DMS153 treated with DMSO at 0.1 percent for 48 hours (cell line): ENCODE measurements at regions not wholly inside any gene's neighbourhood (a gene's known extent, or its start where the extent isn't known, plus 50 kb on each side); places are given as distances from the start of the nearest gene placed in this dataset.

Experiments used
- DNase-seq: peaks from one replicate; lab custom pipeline; 2025; ENCODE audit not compliant: unreplicated experiment; lab: John Stamatoyannopoulos, UW

GRCh38 chr17:79680318-79680695, 50.4 kb upstream of the ENPP7 start:
- DNase-seq, result no peak

- DNase-seq, result no peak
Measured at GRCh38 chr17:79679631-79680317, 51.0 kb upstream of the ENPP7 start.

DNA sequence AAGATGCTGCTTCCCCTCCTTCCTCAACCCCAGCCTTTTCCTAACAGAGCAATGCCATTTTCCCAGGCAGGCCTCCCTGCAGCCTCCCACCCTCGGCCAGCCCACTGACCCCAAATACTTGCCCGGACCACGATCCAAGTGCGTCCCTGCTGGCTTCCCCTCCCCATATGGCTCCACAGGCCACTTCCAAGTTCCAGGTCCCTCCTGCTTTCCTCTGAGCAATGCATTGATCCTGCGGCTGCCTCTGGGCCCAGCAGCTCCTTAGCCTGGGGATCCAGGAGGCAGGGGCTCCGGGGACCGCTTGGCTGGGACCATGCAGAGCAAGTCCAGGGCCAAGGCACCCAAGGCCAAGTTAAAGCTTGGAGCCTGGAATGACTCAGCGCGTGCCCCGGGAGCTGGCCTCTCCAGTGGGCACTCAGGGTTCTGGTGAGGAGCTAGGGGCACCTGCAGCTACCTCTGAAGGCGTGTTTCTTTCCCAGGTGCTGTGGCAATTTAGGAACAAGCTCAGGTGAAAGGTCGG, 51.9 kb upstream of the ENPP7 start:
- no peak for DNase-seq

- no peak for DNase-seq
Measured at GRCh38 chr17:79678091-79678735, 52.5 kb upstream of the ENPP7 start.

GRCh38 chr17:79677646-79678045, 53.1 kb upstream of the ENPP7 start:
- DNase-seq, result no peak

DNA sequence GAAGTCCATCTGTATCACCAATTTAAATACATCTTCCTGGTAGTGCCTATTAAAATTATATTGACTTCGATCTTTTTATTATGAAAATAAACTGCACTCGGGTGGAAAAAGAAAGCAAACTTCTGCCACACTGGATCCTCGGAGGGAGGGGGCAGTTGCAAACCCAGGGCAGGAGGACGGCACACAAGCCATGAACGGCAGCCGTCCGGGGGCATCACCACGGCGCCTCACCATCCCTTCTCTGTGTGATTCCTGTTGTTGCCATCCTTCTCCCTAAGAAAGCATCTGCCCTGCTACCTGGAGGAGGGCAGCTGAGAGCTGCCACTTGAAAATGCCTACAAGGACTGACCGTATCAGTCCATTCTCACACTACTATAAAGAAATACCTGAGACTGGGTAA, 53.9 kb upstream of the ENPP7 start:
- DNase-seq, result no peak

DNA sequence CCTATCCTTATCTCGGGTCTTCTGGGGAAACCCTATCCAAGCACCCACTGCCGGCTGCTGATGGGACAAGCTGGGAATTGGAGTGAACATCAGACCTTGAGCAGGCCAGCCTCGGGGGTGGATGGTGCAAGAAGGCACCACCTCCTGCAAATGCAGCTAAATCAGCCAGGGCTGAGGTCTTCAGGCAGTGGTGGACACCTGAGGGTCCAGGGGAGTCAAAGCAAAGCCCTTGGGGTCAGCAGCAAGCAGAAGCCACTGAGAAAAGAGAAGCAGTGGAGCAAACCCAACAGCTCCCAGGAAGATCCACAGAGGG, 55.4 kb upstream of the ENPP7 start:
- no peak for DNase-seq

DNA sequence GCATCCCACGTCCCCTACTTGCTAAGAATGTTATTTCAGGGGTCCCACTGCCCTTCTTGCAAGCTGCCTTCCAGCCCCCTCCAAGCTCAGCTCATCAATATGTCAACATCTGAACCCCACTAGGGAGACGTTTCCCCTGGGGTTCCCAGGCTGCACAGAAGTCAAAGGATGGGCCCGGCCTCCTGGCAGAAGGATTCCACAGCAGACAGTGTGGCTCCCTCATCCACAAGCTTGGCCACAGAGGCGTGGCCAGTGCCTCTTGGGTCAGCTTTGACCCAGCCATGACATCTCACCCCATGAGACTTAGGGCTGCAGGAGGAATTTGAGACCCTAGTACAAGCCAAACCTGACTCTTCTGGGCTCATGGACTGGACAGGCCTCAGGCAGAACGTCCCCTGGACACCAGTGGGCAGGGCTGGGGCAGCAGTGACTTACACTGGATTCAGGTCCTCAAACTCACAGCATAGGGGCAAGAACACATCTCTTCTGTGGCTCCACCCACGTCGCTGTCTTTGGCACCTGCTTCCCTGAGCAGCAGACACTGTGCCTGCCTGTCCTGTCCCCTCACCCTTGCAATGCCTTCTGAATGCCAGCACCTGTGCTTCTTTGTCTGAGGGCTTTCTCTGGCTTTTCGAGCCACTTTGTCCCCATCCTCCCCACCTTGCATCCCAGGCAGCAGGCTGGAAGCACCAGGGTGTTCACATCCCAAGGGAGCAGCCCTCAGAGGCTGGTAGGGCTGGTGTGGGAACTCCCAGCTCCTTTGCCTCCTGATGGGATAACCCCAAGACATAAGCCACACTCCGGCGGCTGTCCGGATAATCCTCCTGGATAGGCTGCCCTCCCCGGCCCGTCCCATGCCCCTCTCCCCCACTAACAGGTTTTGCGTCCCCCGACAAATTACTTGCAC, 56.0 kb upstream of the ENPP7 start:
- DNase-seq, result no peak

- DNase-seq, result no peak
Measured at GRCh38 chr17:79673517-79673916, 57.2 kb upstream of the ENPP7 start.

DNA sequence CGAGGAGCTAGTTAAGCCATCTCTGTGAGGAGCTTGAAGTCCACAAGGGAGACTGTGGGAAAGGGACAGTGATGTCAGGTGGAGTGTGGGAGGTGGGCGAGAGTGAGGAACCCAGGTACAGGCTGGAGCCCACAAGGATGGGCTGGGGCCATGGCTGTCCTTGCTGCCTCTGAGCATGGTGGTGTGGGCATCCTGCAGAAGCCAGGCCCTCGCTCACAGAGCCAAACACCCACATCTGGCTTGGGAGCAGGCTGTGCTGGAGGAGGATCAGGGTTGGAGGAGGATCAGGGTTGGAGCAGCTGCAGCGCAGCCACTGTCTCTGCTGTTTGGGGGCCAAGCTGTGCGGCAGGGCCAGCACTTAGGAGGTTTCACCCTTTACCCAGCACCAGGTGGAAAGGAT, 58.2 kb upstream of the ENPP7 start:
- no peak for DNase-seq

- no peak for DNase-seq
Measured at GRCh38 chr17:79671085-79671694, 59.6 kb upstream of the ENPP7 start.

GRCh38 chr17:79670537-79671084, 59.8 kb upstream of the RBFOX3 start:
- no peak for DNase-seq

DNA sequence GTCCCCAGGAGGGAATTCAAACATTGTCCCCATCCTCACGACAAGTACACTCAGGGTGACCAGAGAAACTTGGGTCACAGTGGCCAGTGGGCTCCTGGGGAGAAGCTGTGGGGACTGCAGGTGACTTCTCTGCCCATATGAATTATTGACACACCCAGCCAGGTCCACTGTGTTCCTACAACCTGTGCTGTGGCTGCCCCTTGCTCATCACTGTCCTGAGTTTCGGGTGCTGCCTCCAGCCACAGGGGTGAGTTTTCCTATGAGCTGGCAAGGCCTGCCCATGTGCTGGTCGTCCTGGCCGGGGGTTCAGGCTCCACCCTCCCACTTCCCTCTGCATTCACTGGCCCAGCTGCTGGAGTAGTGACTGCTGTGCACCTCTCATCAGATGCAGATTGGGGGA, 59.0 kb upstream of the RBFOX3 start:
- DNase-seq, result no peak

DNA sequence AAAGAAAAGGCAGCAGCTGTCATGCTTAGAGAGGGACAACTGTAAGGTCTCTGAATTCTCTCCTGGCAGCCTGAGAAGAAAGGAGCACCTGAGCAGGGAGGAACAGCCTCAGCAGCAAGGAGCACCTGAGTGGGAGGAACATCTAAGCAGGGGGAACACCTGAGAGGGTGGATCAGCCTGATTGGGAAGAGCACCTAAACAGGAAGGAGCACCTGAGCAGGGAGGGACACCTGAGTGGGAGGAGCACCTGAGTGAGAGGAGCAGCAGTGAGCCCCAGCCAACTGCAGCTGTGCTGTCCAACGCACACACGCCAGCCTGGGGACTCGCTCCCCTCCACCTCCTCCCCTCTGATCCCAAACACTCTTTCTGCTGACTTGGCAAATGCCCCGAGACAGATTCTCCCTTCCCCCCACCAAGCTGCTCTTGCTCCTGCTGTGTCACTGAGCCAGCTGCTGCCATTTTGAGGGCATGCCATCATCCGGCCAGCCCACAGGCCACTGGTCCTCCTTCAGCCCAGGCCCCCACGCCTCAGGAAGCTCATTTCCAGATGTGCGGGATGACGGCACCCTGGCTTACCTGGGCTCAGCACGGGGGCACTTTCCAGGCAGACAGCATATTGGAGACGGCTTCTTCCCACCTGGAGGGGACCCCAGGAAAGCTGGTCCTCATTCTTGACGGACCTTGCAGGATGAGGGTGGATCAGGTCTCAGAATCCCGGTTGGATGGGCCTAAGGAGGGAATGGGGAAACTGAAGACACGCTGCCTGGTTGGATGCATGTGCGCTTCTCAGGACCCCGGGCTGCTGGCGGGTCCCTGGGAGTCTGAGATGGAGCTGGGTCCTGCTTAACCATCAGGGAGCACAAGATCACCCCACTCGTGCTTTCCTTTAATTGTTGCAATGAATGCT, 57.7 kb upstream of the RBFOX3 start:
- DNase-seq, result no peak

- DNase-seq, result no peak
Measured at GRCh38 chr17:79667746-79668145, 56.9 kb upstream of the RBFOX3 start.

GRCh38 chr17:79667121-79667715, 56.4 kb upstream of the RBFOX3 start:
- no peak for DNase-seq

DNA sequence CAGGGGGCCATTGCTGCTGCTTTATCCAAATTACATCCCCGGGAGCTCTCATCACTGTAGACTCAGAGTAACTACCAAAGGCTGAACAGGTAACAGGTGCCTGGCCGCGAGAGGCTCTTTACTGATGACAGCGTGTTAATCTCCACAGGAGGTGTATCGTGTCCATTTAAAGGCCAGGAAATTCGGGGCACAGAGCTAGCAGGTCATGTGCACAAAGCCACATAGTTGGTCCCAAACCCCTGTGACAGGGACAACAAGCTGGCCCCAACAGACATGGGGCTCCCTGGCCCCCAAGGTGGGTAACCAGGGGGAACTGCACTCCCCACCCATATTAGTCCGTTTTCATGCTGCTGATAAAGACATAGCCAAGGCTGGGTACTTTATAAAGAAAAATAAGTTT, 55.3 kb upstream of the RBFOX3 start:
- DNase-seq, result no peak

DNA sequence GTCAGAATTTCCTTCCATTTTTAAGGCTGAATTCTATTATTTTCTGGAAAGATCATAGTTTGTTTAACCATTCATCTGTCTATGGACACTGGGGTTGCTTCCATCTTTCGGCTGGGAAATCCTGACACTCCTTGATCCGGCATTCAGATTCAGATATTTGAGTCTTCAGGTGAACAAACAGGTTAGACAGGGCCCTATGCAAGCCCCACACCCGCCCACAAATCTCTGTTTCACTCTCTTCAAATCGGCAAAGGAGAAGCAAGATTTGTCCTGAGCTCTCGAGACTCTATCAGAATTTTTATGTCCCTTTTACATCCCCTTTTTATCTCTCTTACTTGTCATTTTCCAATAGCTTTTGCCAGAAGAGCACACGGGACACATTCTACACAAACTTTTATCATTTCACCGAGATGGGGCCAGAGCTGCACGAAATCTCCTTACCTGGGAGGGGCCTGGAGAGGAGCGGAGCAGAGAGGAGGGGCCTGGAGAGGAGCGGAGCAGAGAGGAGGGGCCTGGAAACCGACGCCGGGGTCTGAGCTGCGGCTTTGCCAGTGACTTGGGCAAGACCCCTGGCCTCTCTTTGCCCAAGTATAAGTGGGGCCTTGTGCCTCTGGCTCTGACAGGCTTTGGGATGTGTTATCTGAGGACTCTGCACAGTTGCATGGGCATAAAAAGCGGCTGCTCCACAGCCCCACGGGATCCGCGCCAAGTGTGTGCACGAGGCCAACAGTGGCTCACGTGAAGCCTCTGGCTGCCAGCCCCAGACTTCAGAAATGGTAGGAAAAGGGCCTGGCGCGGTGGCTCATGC, 54.3 kb upstream of the RBFOX3 start:
- DNase-seq, result peak; percentile 49
